T-helper 1 cell treated with Interleukin-12 subunit alpha and Interleukin-12 subunit beta and Interleukin-4 antibody, amounts not matched to agents 30 μg/mL and 1 μg/mL, for 36 hours (primary cell): ENCODE measurements at regions not wholly inside any gene's neighbourhood (a gene's known extent, or its start where the extent isn't known, plus 50 kb on each side); places are given as distances from the start of the nearest gene placed in this dataset.

Source experiments
- H3K27ac Mint-ChIP-seq: one replicate; pipeline ENCODE4 v1.8.0; 2021; ENCODE audit warnings: mild to moderate bottlenecking, mixed read lengths
- H3K27me3 Mint-ChIP-seq: one replicate; pipeline ENCODE4 v1.8.0; 2021; ENCODE audit warnings: low read depth, mixed read lengths
- H3K36me3 Mint-ChIP-seq: one replicate; pipeline ENCODE4 v1.8.0; 2021; ENCODE audit warnings: low read depth, mixed read lengths
- H3K4me1 Mint-ChIP-seq: one replicate; pipeline ENCODE4 v1.8.0; 2021; ENCODE audit warnings: low read depth, mixed read lengths
- H3K4me3 Mint-ChIP-seq: one replicate; pipeline ENCODE4 v1.8.0; 2021; ENCODE audit warnings: mild to moderate bottlenecking, moderate library complexity, mixed read lengths
- H3K9me3 Mint-ChIP-seq: one replicate; pipeline ENCODE4 v1.8.0; 2021; ENCODE audit warnings: mixed read lengths

GRCh38 chr5:159819591-159820411 lies 96.5 kb upstream of the ADRA1B start:
- Mint-ChIP-seq H3K4me3 (no peak overlapping the region), H3K36me3 (no peaks in the 10 kb centered on the region), H3K27ac (no peak overlapping the region), H3K27me3 (peaks cover 13% of the 10 kb centered on the region), H3K9me3 (no peaks in the 10 kb centered on the region), H3K4me1 (no peaks in the 10 kb centered on the region)

- H3K36me3 Mint-ChIP-seq, result no peaks in the 10 kb centered on the region
- peaks cover 13% of the 10 kb centered on the region for H3K27me3 Mint-ChIP-seq
- H3K4me1 Mint-ChIP-seq, result no peaks in the 10 kb centered on the region
- no peaks in the 10 kb centered on the region for H3K9me3 Mint-ChIP-seq
- H3K4me3 Mint-ChIP-seq, result no peak overlapping the region
- no peak overlapping the region for H3K27ac Mint-ChIP-seq
Measured at GRCh38 chr5:159820692-159821091, 95.6 kb upstream of the ADRA1B start.

- Mint-ChIP-seq H3K27ac (no peak overlapping the region), H3K9me3 (no peaks in the 10 kb centered on the region), H3K4me1 (peaks cover 4% of the 10 kb centered on the region), H3K27me3 (peaks cover 13% of the 10 kb centered on the region), H3K36me3 (no peaks in the 10 kb centered on the region), H3K4me3 (no peak overlapping the region)
Measured at GRCh38 chr5:159821461-159821940, 94.8 kb upstream of the ADRA1B start.

GRCh38 chr5:159824188-159825161 lies 91.8 kb upstream of the ADRA1B start:
- H3K4me1 Mint-ChIP-seq, result peaks cover 4% of the 10 kb centered on the region
- H3K27me3 Mint-ChIP-seq, result peaks cover 11% of the 10 kb centered on the region
- H3K36me3 Mint-ChIP-seq, result no peaks in the 10 kb centered on the region
- no peak overlapping the region for H3K4me3 Mint-ChIP-seq
- no peak overlapping the region for H3K27ac Mint-ChIP-seq
- H3K9me3 Mint-ChIP-seq, result no peaks in the 10 kb centered on the region

GRCh38 chr5:159825551-159826051 lies 90.7 kb upstream of the ADRA1B start:
- Mint-ChIP-seq H3K36me3 (no peaks in the 10 kb centered on the region), H3K27me3 (peaks cover 11% of the 10 kb centered on the region), H3K4me3 (no peak overlapping the region), H3K4me1 (peaks cover 4% of the 10 kb centered on the region), H3K27ac (no peak overlapping the region), H3K9me3 (no peaks in the 10 kb centered on the region)

GRCh38 chr5:159826351-159827214 lies 89.7 kb upstream of the ADRA1B start:
- Mint-ChIP-seq H3K27ac (no peak overlapping the region), H3K4me1 (peaks cover 4% of the 10 kb centered on the region), H3K4me3 (no peak overlapping the region), H3K9me3 (no peaks in the 10 kb centered on the region), H3K36me3 (no peaks in the 10 kb centered on the region), H3K27me3 (peaks cover 11% of the 10 kb centered on the region)

GRCh38 chr5:159827861-159828260 lies 88.4 kb upstream of the ADRA1B start:
- H3K27ac Mint-ChIP-seq, result no peak overlapping the region
- H3K4me1 Mint-ChIP-seq, result peaks cover 4% of the 10 kb centered on the region
- H3K4me3 Mint-ChIP-seq, result no peak overlapping the region
- H3K36me3 Mint-ChIP-seq, result no peaks in the 10 kb centered on the region
- no peaks in the 10 kb centered on the region for H3K9me3 Mint-ChIP-seq
- peaks cover 6% of the 10 kb centered on the region for H3K27me3 Mint-ChIP-seq

- Mint-ChIP-seq H3K27me3 (peaks cover 4% of the 10 kb centered on the region), H3K27ac (no peak overlapping the region), H3K4me3 (no peak overlapping the region), H3K4me1 (no peaks in the 10 kb centered on the region), H3K9me3 (peaks cover 13% of the 10 kb centered on the region), H3K36me3 (no peaks in the 10 kb centered on the region)
Measured at GRCh38 chr5:159832073-159832472, 84.2 kb upstream of the ADRA1B start.

- Mint-ChIP-seq H3K4me1 (no peaks in the 10 kb centered on the region), H3K27ac (no peak overlapping the region), H3K36me3 (no peaks in the 10 kb centered on the region), H3K27me3 (peaks cover 4% of the 10 kb centered on the region), H3K9me3 (peaks cover 13% of the 10 kb centered on the region), H3K4me3 (no peak overlapping the region)
Measured at GRCh38 chr5:159833088-159833487, 83.2 kb upstream of the ADRA1B start.

- Mint-ChIP-seq H3K9me3 (peaks cover 13% of the 10 kb centered on the region), H3K36me3 (no peaks in the 10 kb centered on the region), H3K4me3 (no peak overlapping the region), H3K27me3 (peaks cover 4% of the 10 kb centered on the region), H3K27ac (no peak overlapping the region), H3K4me1 (no peaks in the 10 kb centered on the region)
Measured at GRCh38 chr5:159833846-159834245, 82.4 kb upstream of the ADRA1B start.

GRCh38 chr5:159835548-159835947 lies 80.7 kb upstream of the ADRA1B start:
- peaks cover 13% of the 10 kb centered on the region for H3K9me3 Mint-ChIP-seq
- H3K4me3 Mint-ChIP-seq, result no peak overlapping the region
- no peak overlapping the region for H3K27ac Mint-ChIP-seq
- no peaks in the 10 kb centered on the region for H3K36me3 Mint-ChIP-seq
- H3K27me3 Mint-ChIP-seq, result peaks cover 10% of the 10 kb centered on the region
- no peaks in the 10 kb centered on the region for H3K4me1 Mint-ChIP-seq

GRCh38 chr5:159836691-159837090 lies 79.6 kb upstream of the ADRA1B start:
- Mint-ChIP-seq H3K4me3 (no peak overlapping the region), H3K9me3 (peaks cover 13% of the 10 kb centered on the region), H3K4me1 (no peaks in the 10 kb centered on the region)

GRCh38 chr5:159837860-159838259 lies 78.4 kb upstream of the ADRA1B start:
- H3K9me3 Mint-ChIP-seq, result peaks cover 13% of the 10 kb centered on the region
- no peak overlapping the region for H3K27ac Mint-ChIP-seq
- no peaks in the 10 kb centered on the region for H3K36me3 Mint-ChIP-seq

More at GRCh38 chr5:159836691-159837090, 79.6 kb upstream of the ADRA1B start:
- Mint-ChIP-seq H3K27me3 (peaks cover 7% of the 10 kb centered on the region), H3K36me3 (no peaks in the 10 kb centered on the region), H3K27ac (no peak overlapping the region)

More at GRCh38 chr5:159837860-159838259, 78.4 kb upstream of the ADRA1B start:
- H3K4me3 Mint-ChIP-seq, result no peak overlapping the region
- H3K4me1 Mint-ChIP-seq, result no peaks in the 10 kb centered on the region
- H3K27me3 Mint-ChIP-seq, result peaks cover 7% of the 10 kb centered on the region
